Caco-2 (cell line): ENCODE measurements at regions not wholly inside any gene's neighbourhood (a gene's known extent, or its start where the extent isn't known, plus 50 kb on each side); places are given as distances from the start of the nearest gene placed in this dataset.

Experiments used
- BruUV-seq: library from RNA; stranded (reverse); fragments of 400-500 nt; replicated peaks from 2 replicates; lab custom pipeline; 2021; lab: Mats Ljungman, UMichigan
- CTCF ChIA-PET: fragments of 300-600 bp; sonication (Branson Sonifier 250); formaldehyde crosslinking; loops from one replicate; lab custom pipeline; 2022; ENCODE audit warnings: antibody characterized with exemption; lab: Charles Lee
- POLR2A ChIA-PET: fragments of 300-600 bp; sonication (Branson Sonifier 250); formaldehyde crosslinking; loops from one replicate; lab custom pipeline; 2022; ENCODE audit warnings: antibody characterized with exemption; lab: Charles Lee
- DNase-seq, 2 experiments: peaks; one replicate each; pipeline versions ENCODE4 v3.0.0 to v3.0.0-alpha.2; 2020 to 2022
- H3K27me3 ChIP-seq: replicated peaks from 2 replicates; pipeline ENCODE4 v1.6.0; 2011; ENCODE audit warnings: low read length; ENCODE audit not compliant: control insufficient read depth, insufficient read depth
- H3K36me3 ChIP-seq: 2 replicates; pipeline ENCODE4 v1.5.1; 2011; ENCODE audit warnings: low read length; ENCODE audit not compliant: control insufficient read depth, insufficient read depth
- H3K4me1 ChIP-seq: fragments of 250-450 bp; sonication (Bioruptor Pico); 2 replicates; pipeline ENCODE4 v1.5.1; 2020; ENCODE audit warnings: mild to moderate bottlenecking
- H3K4me3 ChIP-seq: 2 replicates; pipeline ENCODE4 v1.5.1; 2011; ENCODE audit warnings: low read depth, mild to moderate bottlenecking, control low read depth, low read length
- H3K9me3 ChIP-seq: fragments of 250-450 bp; sonication (Bioruptor Pico); 2 replicates; pipeline ENCODE4 v1.5.1; 2020; ENCODE audit warnings: mild to moderate bottlenecking, moderate library complexity
- H3K27ac Mint-ChIP-seq: one replicate; pipeline ENCODE4 v1.8.0; 2022; ENCODE audit warnings: mixed read lengths; ENCODE audit not compliant: unreplicated experiment
- H3K27me3 Mint-ChIP-seq: one replicate; pipeline ENCODE4 v1.8.0; 2022; ENCODE audit warnings: mixed read lengths; ENCODE audit not compliant: insufficient read depth, unreplicated experiment
- H3K36me3 Mint-ChIP-seq: one replicate; pipeline ENCODE4 v1.8.0; 2022; ENCODE audit warnings: mild to moderate bottlenecking, mixed read lengths; ENCODE audit not compliant: insufficient read depth, unreplicated experiment
- H3K4me1 Mint-ChIP-seq: one replicate; pipeline ENCODE4 v1.8.0; 2022; ENCODE audit warnings: low read depth, mixed read lengths; ENCODE audit not compliant: unreplicated experiment
- H3K4me3 Mint-ChIP-seq: one replicate; pipeline ENCODE4 v1.8.0; 2022; ENCODE audit warnings: mild to moderate bottlenecking, moderate library complexity, mixed read lengths; ENCODE audit not compliant: unreplicated experiment
- H3K9me3 Mint-ChIP-seq: one replicate; pipeline ENCODE4 v1.8.0; 2022; ENCODE audit warnings: mixed read lengths; ENCODE audit not compliant: unreplicated experiment
- CTCF ChIP-seq, 2 experiments: fragments of 200-600 bp in 1 of 2; IDR thresholded peaks; 1 replicate in 1 of 2; 2 replicates in 1 of 2; pipeline versions ENCODE4 v1.5.1 to v1.8.0; 2011 to 2022; ENCODE audit warnings: antibody characterized with exemption in 1 of 2, control low read depth in 1 of 2, inconsistent platforms in 1 of 2, low read depth in 1 of 2, low read length in 1 of 2, mild to moderate bottlenecking in 1 of 2, moderate library complexity in 1 of 2; ENCODE audit not compliant: insufficient read depth in 1 of 2, severe bottlenecking in 1 of 2, unreplicated experiment in 1 of 2
- intact Hi-C: fragments of 100-400 bp; cut with micrococcal nuclease; formaldehyde crosslinking; loops from one replicate; pipeline ENCODE4 v1.10.0; 2022; ENCODE audit not compliant: unreplicated experiment

GRCh38 chr4:92237559-92237958 lies 66.2 kb upstream of the GRID2 start:
- Mint-ChIP-seq H3K9me3 (peaks cover 10% of the 10 kb centered on the region), H3K36me3 (no peaks in the 10 kb centered on the region), H3K27ac (no peak overlapping the region), H3K4me1 (no peaks in the 10 kb centered on the region), H3K4me3 (no peak overlapping the region), H3K27me3 (no peaks in the 10 kb centered on the region)
- Histone ChIP-seq H3K4me1 (no peaks in the 10 kb centered on the region), H3K9me3 (no peaks in the 10 kb centered on the region), H3K27me3 (no peaks in the 10 kb centered on the region), H3K4me3 (no peak overlapping the region), H3K36me3 (no peaks in the 10 kb centered on the region)
- CTCF ChIA-PET, result no interaction called here
- POLR2A ChIA-PET, result no interaction called here
- BruUV-seq, result no TSS peak
- DNase-seq, result no peak
- intact Hi-C loops, result no loop called here
- no peak for TF ChIP-seq CTCF (IDR thresholded peaks at IDR 0.05; ENCODE audit: insufficient read depth in 1 of 2, low read depth in 1 of 2, low read length in 1 of 2, severe bottlenecking in 1 of 2, unreplicated experiment in 1 of 2)

GRCh38 chr4:92241094-92241493 lies 62.7 kb upstream of the GRID2 start:
- no peak overlapping the region for H3K4me3 ChIP-seq
- no peaks in the 10 kb centered on the region for H3K27me3 ChIP-seq
- DNase-seq, result no peak
- no peak overlapping the region for H3K4me3 Mint-ChIP-seq
- ChIA-PET POLR2A (no interaction called here), CTCF (no interaction called here)
- no peaks in the 10 kb centered on the region for H3K36me3 Mint-ChIP-seq
- H3K4me1 Mint-ChIP-seq, result no peaks in the 10 kb centered on the region
- H3K4me1 ChIP-seq, result no peaks in the 10 kb centered on the region
- peaks cover 10% of the 10 kb centered on the region for H3K9me3 Mint-ChIP-seq
- intact Hi-C loops, result no loop called here
- H3K9me3 ChIP-seq, result no peaks in the 10 kb centered on the region
- BruUV-seq, result no TSS peak
- no peak for TF ChIP-seq CTCF (IDR thresholded peaks at IDR 0.05; ENCODE audit: insufficient read depth in 1 of 2, low read depth in 1 of 2, low read length in 1 of 2, severe bottlenecking in 1 of 2, unreplicated experiment in 1 of 2)
- H3K36me3 ChIP-seq, result no peaks in the 10 kb centered on the region
- H3K27me3 Mint-ChIP-seq, result no peaks in the 10 kb centered on the region
- H3K27ac Mint-ChIP-seq, result no peak overlapping the region

- Mint-ChIP-seq H3K4me3 (no peak overlapping the region), H3K4me1 (no peaks in the 10 kb centered on the region), H3K9me3 (no peaks in the 10 kb centered on the region), H3K27me3 (no peaks in the 10 kb centered on the region), H3K27ac (no peak overlapping the region), H3K36me3 (no peaks in the 10 kb centered on the region)
- Histone ChIP-seq H3K36me3 (no peaks in the 10 kb centered on the region), H3K9me3 (no peaks in the 10 kb centered on the region), H3K4me1 (no peaks in the 10 kb centered on the region), H3K4me3 (no peak overlapping the region), H3K27me3 (no peaks in the 10 kb centered on the region)
- ChIA-PET POLR2A (no interaction called here), CTCF (no interaction called here)
- TF ChIP-seq CTCF (IDR thresholded peaks at IDR 0.05; ENCODE audit: insufficient read depth in 1 of 2, low read depth in 1 of 2, low read length in 1 of 2, severe bottlenecking in 1 of 2, unreplicated experiment in 1 of 2), result no peak
- intact Hi-C loops, result no loop called here
- no peak for DNase-seq
- no TSS peak for BruUV-seq
Measured at GRCh38 chr4:92246384-92246783, 57.4 kb upstream of the GRID2 start.
